Stomach smooth muscle (tissue), 2 donors: ENCODE measurements at regions not wholly inside any gene's neighbourhood (a gene's known extent, or its start where the extent isn't known, plus 50 kb on each side); places are given as distances from the start of the nearest gene placed in this dataset.

ENCODE experiments used
- H3K27ac ChIP-seq: one replicate; pipeline ENCODE4 v1.7.0; 2013; ENCODE audit warnings: mild to moderate bottlenecking, low read length, inconsistent platforms
- H3K27me3 ChIP-seq, 2 donors: one replicate each; pipeline ENCODE4 v1.7.0; 2013; ENCODE audit warnings: low read length in 2 of 2; ENCODE audit not compliant: insufficient read depth in 2 of 2, control insufficient read depth in 1 of 2
- H3K36me3 ChIP-seq, 2 donors: one replicate each; pipeline ENCODE4 v1.7.0; 2013; ENCODE audit warnings: low read length in 2 of 2; ENCODE audit not compliant: control insufficient read depth in 2 of 2, insufficient read depth in 2 of 2
- H3K4me1 ChIP-seq: one replicate; pipeline ENCODE4 v1.7.0; 2013; ENCODE audit warnings: low read length; ENCODE audit not compliant: control insufficient read depth, insufficient read depth
- H3K4me3 ChIP-seq, 2 donors: one replicate each; pipeline ENCODE4 v1.7.0; 2013; ENCODE audit warnings: low read length in 2 of 2
- H3K9ac ChIP-seq, 2 donors: one replicate each; pipeline ENCODE4 v1.7.0; 2013; ENCODE audit warnings: low read length in 2 of 2, mild to moderate bottlenecking in 1 of 2
- H3K9me3 ChIP-seq, 2 donors: one replicate each; pipeline ENCODE4 v1.7.0; 2013; ENCODE audit warnings: low read length in 2 of 2; ENCODE audit not compliant: control insufficient read depth in 2 of 2
- donor health status: healthy.
- donor health status: Pancreatic carcinoma.

DNA sequence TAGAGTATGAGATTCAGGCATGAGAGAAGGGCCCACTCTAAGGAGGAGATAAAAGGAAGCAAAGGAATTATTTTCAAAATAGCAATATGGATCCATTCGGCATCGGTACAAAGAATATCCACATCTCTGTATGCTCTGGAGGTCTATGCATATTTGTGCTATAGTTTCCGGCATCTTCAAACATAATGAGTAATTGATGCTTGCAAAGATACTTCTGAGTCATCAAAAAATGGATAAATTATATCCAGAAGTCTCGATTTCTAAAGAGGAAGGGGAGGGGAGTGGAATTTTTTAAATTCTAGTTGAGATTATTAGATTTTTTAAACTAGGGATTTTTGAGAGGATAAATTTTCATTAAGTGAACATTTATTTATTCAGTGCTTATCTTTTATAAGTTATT, 72.9 kb upstream of the KIAA1217 start:
- Histone ChIP-seq H3K9me3 (no peaks in the 10 kb centered on the region), H3K27me3 (no peaks in the 10 kb centered on the region), H3K27ac (no peak overlapping the region), H3K4me1 (no peaks in the 10 kb centered on the region), H3K4me3 (no peak overlapping the region), H3K36me3 (no peaks in the 10 kb centered on the region), H3K9ac (no peak overlapping the region)

DNA sequence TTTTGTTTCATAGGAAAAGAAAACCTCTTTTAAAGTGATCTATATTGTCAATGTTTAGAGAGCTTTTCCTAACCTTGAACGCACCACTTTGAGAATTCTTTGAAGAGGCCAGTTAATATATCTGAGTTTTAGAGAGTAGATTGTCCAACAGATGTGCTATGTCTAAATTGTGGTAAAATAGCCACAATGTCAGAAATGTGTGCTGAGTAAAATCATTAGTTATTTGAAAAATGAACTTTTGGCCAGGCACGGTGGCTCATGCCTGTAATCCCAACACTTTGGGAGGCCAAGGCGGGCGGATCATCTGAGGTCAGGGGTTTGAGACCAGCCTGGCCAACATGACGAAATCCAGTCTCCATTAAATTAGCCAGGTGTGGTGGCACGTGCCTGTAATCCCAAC, 61.6 kb upstream of the KIAA1217 start:
- H3K27ac ChIP-seq: no peak overlapping the region
- H3K27me3 ChIP-seq: peaks cover 0 to 2% of the 10 kb centered on the region in 2 donors
- no peak overlapping the region for H3K4me3 ChIP-seq
- no peak overlapping the region for H3K9ac ChIP-seq
- no peaks in the 10 kb centered on the region for H3K36me3 ChIP-seq
- no peaks in the 10 kb centered on the region for H3K9me3 ChIP-seq
- H3K4me1 ChIP-seq: no peaks in the 10 kb centered on the region

DNA sequence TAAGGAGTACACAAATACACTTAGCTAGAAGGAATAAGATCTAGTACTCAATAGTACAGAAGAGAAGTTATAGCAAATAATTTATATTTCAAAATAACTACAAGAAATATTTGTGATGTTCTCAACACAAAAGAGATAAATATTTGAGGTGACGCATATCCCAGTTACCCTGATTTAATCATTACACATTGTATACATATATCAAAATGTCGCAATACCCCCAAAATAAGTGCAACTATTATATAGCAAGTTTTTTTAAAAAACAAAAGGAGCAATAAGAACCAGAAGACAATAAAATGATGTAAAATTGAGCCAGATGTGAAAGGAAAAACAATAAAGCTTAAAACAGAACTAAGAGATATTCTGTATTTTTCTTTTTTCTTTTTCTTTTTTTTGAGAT, 59.3 kb upstream of the KIAA1217 start:
- Histone ChIP-seq H3K4me3 (no peak overlapping the region), H3K27me3 (peaks cover 0 to 2% of the 10 kb centered on the region in 2 donors), H3K9me3 (no peaks in the 10 kb centered on the region), H3K36me3 (no peaks in the 10 kb centered on the region), H3K9ac (no peak overlapping the region), H3K4me1 (no peaks in the 10 kb centered on the region), H3K27ac (no peak overlapping the region)

DNA sequence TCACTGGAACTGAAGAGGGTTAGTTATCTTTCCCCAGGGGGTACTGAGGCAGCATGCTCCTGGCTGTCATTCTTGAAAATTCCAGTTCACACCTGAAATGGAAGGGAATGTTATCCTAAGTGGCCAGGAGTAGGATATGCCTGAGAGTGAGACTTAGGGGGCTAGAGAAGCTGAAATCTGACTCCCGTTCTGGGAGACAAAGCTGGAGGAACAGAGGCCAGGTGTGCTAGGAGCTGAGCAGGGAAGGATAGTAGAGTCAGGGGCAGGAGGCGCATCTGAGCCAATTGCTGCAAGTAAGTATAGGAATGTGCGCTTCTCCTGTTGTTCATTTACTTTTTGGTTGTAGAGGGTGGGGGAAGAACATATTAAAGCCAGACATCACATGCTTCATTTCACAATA, 58.1 kb upstream of the KIAA1217 start:
- no peaks in the 10 kb centered on the region for H3K4me1 ChIP-seq
- H3K27ac ChIP-seq: no peak overlapping the region
- H3K27me3 ChIP-seq: peaks cover 0 to 2% of the 10 kb centered on the region in 2 donors
- H3K4me3 ChIP-seq: no peak overlapping the region
- H3K9ac ChIP-seq: no peak overlapping the region
- no peaks in the 10 kb centered on the region for H3K36me3 ChIP-seq
- no peaks in the 10 kb centered on the region for H3K9me3 ChIP-seq

DNA sequence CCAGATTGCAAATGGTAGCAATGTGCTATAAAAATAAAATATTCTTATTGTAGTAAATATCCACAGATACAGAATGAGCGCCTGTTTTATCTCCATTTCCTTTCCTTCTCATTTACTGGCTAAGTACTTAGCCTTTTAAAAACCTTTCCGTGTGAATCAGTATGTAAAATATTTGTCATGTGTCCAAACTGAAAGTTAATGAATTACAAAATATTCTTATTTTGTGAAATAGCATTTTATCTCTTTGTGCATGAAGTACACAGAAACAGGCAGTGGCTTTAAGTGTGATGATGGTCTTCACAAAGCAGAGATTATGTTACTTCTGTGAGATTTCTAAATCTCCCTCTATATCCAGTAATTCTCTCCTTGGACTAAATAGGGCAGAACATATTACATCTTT, 56.7 kb upstream of the KIAA1217 start:
- Histone ChIP-seq H3K27me3 (peaks cover 0 to 2% of the 10 kb centered on the region in 2 donors), H3K4me1 (no peaks in the 10 kb centered on the region), H3K9ac (no peak overlapping the region), H3K4me3 (no peak overlapping the region), H3K36me3 (no peaks in the 10 kb centered on the region), H3K27ac (no peak overlapping the region), H3K9me3 (peaks cover 4 to 7% of the 10 kb centered on the region in 2 donors)

DNA sequence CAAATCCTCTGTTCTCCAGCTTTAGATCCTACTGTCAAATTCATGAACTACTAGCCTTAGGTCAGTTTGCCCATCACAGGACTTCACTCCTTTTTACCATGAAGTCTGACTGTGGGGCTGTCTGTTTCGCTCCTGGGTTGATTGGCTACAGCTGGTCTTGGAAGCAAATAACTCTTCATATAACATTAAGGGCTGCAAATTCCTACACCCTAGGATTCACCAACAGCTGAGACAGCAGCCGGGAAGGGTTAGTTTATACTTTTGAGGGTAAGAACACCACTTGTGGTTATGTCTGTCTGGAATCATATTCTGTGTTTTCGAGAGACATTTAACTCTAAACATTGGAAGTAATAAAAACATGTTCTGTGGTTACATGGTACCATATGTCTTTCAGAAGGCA, 55.9 kb upstream of the KIAA1217 start:
- Histone ChIP-seq H3K27me3 (peaks cover 0 to 2% of the 10 kb centered on the region in 2 donors), H3K36me3 (no peaks in the 10 kb centered on the region), H3K9ac (no peak overlapping the region), H3K27ac (no peak overlapping the region), H3K9me3 (peaks cover 4 to 10% of the 10 kb centered on the region in 2 donors), H3K4me3 (no peak overlapping the region), H3K4me1 (no peaks in the 10 kb centered on the region)

DNA sequence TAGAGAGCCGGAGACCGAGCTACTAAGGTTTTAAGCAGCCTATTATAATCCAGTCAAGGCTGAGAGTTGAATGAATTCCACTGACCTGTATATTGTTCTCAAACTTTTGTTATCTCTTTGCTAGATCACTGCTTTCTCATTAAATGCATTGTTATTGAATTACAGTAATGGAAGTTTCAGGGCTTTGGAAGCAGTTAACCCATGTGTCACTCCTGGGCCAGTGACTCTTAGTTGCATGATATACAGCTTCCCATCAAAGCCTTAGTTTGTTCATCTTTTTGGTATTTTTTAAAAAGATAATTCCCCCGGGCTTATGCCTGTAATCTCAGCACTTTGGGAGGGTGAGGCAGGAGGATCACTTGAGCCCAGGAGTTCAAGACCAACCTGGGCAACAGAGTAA, 55.4 kb upstream of the KIAA1217 start:
- Histone ChIP-seq H3K4me3 (no peak overlapping the region), H3K27me3 (peaks cover 0 to 2% of the 10 kb centered on the region in 2 donors), H3K36me3 (no peaks in the 10 kb centered on the region), H3K9ac (no peak overlapping the region), H3K27ac (no peak overlapping the region), H3K4me1 (no peaks in the 10 kb centered on the region), H3K9me3 (peaks cover 4 to 10% of the 10 kb centered on the region in 2 donors)

DNA sequence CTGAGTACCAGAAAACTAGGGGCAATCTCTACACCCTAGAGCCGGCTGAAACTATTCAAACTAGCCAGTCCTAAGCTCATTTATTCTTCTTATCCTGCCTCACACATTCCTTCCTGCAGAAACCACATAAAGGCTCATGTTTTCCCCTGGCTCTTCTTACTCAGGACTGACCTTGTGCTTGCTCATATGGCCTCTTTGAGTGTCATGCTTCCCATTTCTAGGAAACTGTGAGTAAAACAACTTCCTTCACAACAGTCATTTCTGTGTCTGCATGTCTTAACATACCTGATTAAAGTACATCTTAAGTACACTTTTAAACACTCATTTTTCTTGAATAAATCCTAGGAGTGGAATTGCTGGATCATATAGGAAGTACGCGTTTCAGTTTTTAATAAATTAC, 52.3 kb upstream of the KIAA1217 start:
- H3K9ac ChIP-seq: no peak overlapping the region
- H3K36me3 ChIP-seq: no peaks in the 10 kb centered on the region
- H3K4me1 ChIP-seq: no peaks in the 10 kb centered on the region
- no peaks in the 10 kb centered on the region for H3K27me3 ChIP-seq
- peaks cover 4 to 10% of the 10 kb centered on the region in 2 donors for H3K9me3 ChIP-seq
- H3K27ac ChIP-seq: no peak overlapping the region
- no peak overlapping the region for H3K4me3 ChIP-seq

DNA sequence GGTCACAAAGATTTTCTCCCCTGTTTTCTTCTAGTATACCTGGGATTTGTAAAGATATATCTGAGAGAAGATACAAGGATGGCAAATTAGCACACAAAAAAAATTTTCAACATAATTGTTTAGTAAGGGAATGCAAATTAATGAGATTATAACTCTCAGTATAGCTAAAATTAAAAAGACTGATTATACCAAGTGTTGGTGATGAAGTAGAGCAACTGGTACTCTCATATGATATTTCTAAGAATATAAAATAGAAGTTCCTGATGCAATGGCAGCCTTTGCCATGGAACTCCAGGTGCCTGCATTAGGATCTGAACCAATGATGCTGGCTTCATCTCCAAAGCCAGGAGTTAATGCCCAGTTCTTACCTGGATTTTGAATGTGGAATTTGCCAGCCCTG, 51.4 kb upstream of the KIAA1217 start:
- H3K9ac ChIP-seq: no peak overlapping the region
- H3K4me3 ChIP-seq: no peak overlapping the region
- no peak overlapping the region for H3K27ac ChIP-seq
- no peaks in the 10 kb centered on the region for H3K4me1 ChIP-seq
- peaks cover 4 to 10% of the 10 kb centered on the region in 2 donors for H3K9me3 ChIP-seq
- H3K27me3 ChIP-seq: no peaks in the 10 kb centered on the region
- H3K36me3 ChIP-seq: no peaks in the 10 kb centered on the region
